Heart left ventricle (tissue), 14 donors: ENCODE measurements at regions not wholly inside any gene's neighbourhood (a gene's known extent, or its start where the extent isn't known, plus 50 kb on each side); places are given as distances from the start of the nearest gene placed in this dataset.

Experiments used
- ATAC-seq, 4 donors: fragments of 200-7000 bp; cut with Tn5 transposase; one replicate each; pipeline ENCODE4 v1.9.1; 2020 to 2022; ENCODE audit warnings: moderate library complexity in 4 of 4, mild to moderate bottlenecking in 3 of 4, moderate number of reproducible peaks in 1 of 4
- DNase-seq, 5 donors: peaks; one replicate each; pipeline ENCODE4 v3.0.0-alpha.2; 2020
- H3K27ac ChIP-seq, 12 donors: fragments of 200-600 bp; sonication (generic) in 4 of 12; one replicate each; pipeline versions ENCODE4 v1.5.0 to v1.8.0; 2016 to 2022; ENCODE audit warnings: mild to moderate bottlenecking in 2 of 12
- H3K27me3 ChIP-seq, 9 donors: fragments of 200-600 bp; sonication (generic) in 2 of 9; one replicate each; pipeline versions ENCODE4 v1.5.1 to v1.8.0; 2016 to 2022; ENCODE audit warnings: mild to moderate bottlenecking in 3 of 9
- H3K36me3 ChIP-seq, 9 donors: fragments of 200-600 bp; sonication (generic) in 2 of 9; one replicate each; pipeline versions ENCODE4 v1.5.0 to v1.8.0; 2018 to 2022; ENCODE audit warnings: mild to moderate bottlenecking in 2 of 9
- H3K4me1 ChIP-seq, 12 donors: fragments of 200-600 bp; sonication (generic) in 4 of 12; one replicate each; pipeline versions ENCODE4 v1.5.0 to v1.8.0; 2016 to 2022; ENCODE audit warnings: mild to moderate bottlenecking in 3 of 12
- H3K4me3 ChIP-seq, 12 donors: fragments of 200-600 bp; sonication (generic) in 4 of 12; one replicate each; pipeline versions ENCODE4 v1.5.0 to v1.8.0; 2017 to 2022; ENCODE audit warnings: mild to moderate bottlenecking in 9 of 12, moderate library complexity in 4 of 12
- H3K9me3 ChIP-seq, 12 donors: fragments of 200-600 bp; sonication (generic) in 4 of 12; one replicate each; pipeline versions ENCODE4 v1.5.0 to v1.8.0; 2016 to 2022; ENCODE audit warnings: mild to moderate bottlenecking in 1 of 12
- POLR2A ChIP-seq, 2 donors: fragments of 450-650 bp; IDR thresholded peaks; one replicate each; pipeline ENCODE4 v1.6.1; 2017; ENCODE audit warnings: antibody characterized with exemption in 2 of 2, mild to moderate bottlenecking in 2 of 2, moderate library complexity in 2 of 2
- intact Hi-C, 10 donors: fragments of 100-400 bp; cut with DNase I; formaldehyde crosslinking; loops; one replicate each; pipeline versions ENCODE4 v1.11.1 to v1.14.2; 2022
- TF ChIP-seq, protein P1 (sequence below), 12 donors: fragments of 200-600 bp; sonication (generic) in 4 of 12; IDR thresholded peaks; one replicate each; pipeline versions ENCODE4 v1.5.0 to v1.8.0; 2018 to 2022; ENCODE audit warnings: antibody characterized with exemption in 12 of 12, mild to moderate bottlenecking in 5 of 12
- donor health status: ischemic (EF 13 %, LVEDD 7.1; RV severe dilation, severe dysfunction).
- donor health status: DM: no; HTN: yes; CAD: no.
- donor health status: DM: no; HTN: no; CAD: no.
- donor health status: ischemic (EF 25% LVEDD 6.9; RV normal size, moderate dysfunction).
- donor health status: ischemic (EF 25% LVEDD 5.7; RV mildly dilated, moderate dysfunction).
- donor health status: DM: yes; HTN: yes; CAD: no.
- donor health status: ischemic (EF 35%, LVEDD 5.7; RV mildly dilated, moderate dysfunction).
- donor health status: nonischemic (EF 11% LVEDD 7.7; RV severe dilation, severe dysfunction).
- donor health status: DM: yes; HTN: yes; CAD: no.
- donor health status: PGD.
- donor health status: ischemic (EF 29% LVEDD 5.4; RV normal size, mild dysfunction).
- donor health status: nonischemic (EF 23%, LVEDD 6.1; RV moderate dilation, normal function).

GRCh38 chr3:101042996-101043686 is 49.9 kb upstream of the ABI3BP start:
- ATAC-seq: no peak
- TF ChIP-seq POLR2A (IDR thresholded peaks at IDR 0.05): no peak
- TF ChIP-seq, protein P1, sequence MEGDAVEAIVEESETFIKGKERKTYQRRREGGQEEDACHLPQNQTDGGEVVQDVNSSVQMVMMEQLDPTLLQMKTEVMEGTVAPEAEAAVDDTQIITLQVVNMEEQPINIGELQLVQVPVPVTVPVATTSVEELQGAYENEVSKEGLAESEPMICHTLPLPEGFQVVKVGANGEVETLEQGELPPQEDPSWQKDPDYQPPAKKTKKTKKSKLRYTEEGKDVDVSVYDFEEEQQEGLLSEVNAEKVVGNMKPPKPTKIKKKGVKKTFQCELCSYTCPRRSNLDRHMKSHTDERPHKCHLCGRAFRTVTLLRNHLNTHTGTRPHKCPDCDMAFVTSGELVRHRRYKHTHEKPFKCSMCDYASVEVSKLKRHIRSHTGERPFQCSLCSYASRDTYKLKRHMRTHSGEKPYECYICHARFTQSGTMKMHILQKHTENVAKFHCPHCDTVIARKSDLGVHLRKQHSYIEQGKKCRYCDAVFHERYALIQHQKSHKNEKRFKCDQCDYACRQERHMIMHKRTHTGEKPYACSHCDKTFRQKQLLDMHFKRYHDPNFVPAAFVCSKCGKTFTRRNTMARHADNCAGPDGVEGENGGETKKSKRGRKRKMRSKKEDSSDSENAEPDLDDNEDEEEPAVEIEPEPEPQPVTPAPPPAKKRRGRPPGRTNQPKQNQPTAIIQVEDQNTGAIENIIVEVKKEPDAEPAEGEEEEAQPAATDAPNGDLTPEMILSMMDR (IDR thresholded peaks at IDR 0.05): no peak
- DNase-seq: no peak

More at GRCh38 chr3:101042996-101043686, 49.9 kb upstream of the ABI3BP start:
- Histone ChIP-seq H3K36me3 (no peaks in the 10 kb centered on the region), H3K27ac (no peak overlapping the region), H3K9me3 (no peaks in the 10 kb centered on the region), H3K4me3 (no peak overlapping the region), H3K4me1 (peaks cover 0 to 17% (median 5%) of the 10 kb centered on the region in 12 donors), H3K27me3 (no peaks in the 10 kb centered on the region)
- intact Hi-C loops: no loop called here
